ENCODE measurements at regions not wholly inside any gene's neighbourhood (a gene's known extent, or its start where the extent isn't known, plus 50 kb on each side); places are given as distances from the start of the nearest gene placed in this dataset.

DNA sequence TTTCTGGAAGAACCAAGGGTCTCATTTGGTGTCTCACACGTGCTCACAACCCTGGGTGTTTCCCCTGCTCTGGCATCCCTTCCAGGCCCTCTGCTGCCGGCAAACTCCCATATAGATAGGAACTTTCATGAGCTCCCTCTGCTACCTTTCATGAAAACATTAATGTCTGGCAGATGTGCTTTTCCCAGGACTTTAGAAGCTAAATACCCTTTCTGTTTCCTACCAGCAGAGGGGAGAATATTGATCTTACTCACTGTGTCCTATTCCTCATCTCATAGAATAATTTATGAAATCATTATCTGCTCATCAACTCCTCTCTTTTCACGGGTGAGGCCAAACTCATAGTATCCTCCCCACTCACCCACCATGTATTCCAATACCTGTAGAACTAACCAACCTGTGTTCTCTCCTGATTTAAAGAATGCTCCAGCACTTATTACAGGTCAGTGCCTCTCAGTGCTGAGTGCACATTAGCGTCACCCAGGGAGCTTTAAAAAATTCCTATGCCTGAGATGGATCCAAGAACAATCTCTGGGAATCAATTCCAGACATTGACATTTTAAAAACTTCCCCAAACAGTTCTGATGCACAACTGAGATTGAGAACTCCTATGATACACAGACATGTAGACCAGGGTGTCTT is 298.5 kb upstream of the JAG1 start (continued):
- TF ChIP-seq, protein P1, sequence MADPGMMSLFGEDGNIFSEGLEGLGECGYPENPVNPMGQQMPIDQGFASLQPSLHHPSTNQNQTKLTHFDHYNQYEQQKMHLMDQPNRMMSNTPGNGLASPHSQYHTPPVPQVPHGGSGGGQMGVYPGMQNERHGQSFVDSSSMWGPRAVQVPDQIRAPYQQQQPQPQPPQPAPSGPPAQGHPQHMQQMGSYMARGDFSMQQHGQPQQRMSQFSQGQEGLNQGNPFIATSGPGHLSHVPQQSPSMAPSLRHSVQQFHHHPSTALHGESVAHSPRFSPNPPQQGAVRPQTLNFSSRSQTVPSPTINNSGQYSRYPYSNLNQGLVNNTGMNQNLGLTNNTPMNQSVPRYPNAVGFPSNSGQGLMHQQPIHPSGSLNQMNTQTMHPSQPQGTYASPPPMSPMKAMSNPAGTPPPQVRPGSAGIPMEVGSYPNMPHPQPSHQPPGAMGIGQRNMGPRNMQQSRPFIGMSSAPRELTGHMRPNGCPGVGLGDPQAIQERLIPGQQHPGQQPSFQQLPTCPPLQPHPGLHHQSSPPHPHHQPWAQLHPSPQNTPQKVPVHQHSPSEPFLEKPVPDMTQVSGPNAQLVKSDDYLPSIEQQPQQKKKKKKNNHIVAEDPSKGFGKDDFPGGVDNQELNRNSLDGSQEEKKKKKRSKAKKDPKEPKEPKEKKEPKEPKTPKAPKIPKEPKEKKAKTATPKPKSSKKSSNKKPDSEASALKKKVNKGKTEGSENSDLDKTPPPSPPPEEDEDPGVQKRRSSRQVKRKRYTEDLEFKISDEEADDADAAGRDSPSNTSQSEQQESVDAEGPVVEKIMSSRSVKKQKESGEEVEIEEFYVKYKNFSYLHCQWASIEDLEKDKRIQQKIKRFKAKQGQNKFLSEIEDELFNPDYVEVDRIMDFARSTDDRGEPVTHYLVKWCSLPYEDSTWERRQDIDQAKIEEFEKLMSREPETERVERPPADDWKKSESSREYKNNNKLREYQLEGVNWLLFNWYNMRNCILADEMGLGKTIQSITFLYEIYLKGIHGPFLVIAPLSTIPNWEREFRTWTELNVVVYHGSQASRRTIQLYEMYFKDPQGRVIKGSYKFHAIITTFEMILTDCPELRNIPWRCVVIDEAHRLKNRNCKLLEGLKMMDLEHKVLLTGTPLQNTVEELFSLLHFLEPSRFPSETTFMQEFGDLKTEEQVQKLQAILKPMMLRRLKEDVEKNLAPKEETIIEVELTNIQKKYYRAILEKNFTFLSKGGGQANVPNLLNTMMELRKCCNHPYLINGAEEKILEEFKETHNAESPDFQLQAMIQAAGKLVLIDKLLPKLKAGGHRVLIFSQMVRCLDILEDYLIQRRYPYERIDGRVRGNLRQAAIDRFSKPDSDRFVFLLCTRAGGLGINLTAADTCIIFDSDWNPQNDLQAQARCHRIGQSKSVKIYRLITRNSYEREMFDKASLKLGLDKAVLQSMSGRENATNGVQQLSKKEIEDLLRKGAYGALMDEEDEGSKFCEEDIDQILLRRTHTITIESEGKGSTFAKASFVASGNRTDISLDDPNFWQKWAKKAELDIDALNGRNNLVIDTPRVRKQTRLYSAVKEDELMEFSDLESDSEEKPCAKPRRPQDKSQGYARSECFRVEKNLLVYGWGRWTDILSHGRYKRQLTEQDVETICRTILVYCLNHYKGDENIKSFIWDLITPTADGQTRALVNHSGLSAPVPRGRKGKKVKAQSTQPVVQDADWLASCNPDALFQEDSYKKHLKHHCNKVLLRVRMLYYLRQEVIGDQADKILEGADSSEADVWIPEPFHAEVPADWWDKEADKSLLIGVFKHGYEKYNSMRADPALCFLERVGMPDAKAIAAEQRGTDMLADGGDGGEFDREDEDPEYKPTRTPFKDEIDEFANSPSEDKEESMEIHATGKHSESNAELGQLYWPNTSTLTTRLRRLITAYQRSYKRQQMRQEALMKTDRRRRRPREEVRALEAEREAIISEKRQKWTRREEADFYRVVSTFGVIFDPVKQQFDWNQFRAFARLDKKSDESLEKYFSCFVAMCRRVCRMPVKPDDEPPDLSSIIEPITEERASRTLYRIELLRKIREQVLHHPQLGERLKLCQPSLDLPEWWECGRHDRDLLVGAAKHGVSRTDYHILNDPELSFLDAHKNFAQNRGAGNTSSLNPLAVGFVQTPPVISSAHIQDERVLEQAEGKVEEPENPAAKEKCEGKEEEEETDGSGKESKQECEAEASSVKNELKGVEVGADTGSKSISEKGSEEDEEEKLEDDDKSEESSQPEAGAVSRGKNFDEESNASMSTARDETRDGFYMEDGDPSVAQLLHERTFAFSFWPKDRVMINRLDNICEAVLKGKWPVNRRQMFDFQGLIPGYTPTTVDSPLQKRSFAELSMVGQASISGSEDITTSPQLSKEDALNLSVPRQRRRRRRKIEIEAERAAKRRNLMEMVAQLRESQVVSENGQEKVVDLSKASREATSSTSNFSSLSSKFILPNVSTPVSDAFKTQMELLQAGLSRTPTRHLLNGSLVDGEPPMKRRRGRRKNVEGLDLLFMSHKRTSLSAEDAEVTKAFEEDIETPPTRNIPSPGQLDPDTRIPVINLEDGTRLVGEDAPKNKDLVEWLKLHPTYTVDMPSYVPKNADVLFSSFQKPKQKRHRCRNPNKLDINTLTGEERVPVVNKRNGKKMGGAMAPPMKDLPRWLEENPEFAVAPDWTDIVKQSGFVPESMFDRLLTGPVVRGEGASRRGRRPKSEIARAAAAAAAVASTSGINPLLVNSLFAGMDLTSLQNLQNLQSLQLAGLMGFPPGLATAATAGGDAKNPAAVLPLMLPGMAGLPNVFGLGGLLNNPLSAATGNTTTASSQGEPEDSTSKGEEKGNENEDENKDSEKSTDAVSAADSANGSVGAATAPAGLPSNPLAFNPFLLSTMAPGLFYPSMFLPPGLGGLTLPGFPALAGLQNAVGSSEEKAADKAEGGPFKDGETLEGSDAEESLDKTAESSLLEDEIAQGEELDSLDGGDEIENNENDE (IDR thresholded peaks at IDR 0.05; ENCODE audit: insufficient replicate concordance, low read length): no peak

Measured in H1 (cell line).